Psoas muscle (tissue), 7 donors: ENCODE measurements at regions not wholly inside any gene's neighbourhood (a gene's known extent, or its start where the extent isn't known, plus 50 kb on each side); places are given as distances from the start of the nearest gene placed in this dataset.

Source experiments
- ATAC-seq, 4 donors: fragments of 200-7000 bp; cut with Tn5 transposase; one replicate each; pipeline ENCODE4 v1.9.1; 2020; ENCODE audit warnings: moderate library complexity in 3 of 4, mild to moderate bottlenecking in 2 of 4
- DNase-seq, 2 donors: peaks; one replicate each; pipeline ENCODE4 v3.0.0-alpha.2; 2020
- H3K27ac ChIP-seq: fragments of 200-600 bp; one replicate; pipeline ENCODE4 v1.8.0; 2022
- H3K27me3 ChIP-seq, 3 donors: fragments of 200-600 bp in 1 of 3; one replicate each; pipeline versions ENCODE4 v1.6.1 to v1.8.0; 2013 to 2022; ENCODE audit warnings: low read length in 2 of 3, mild to moderate bottlenecking in 2 of 3, moderate library complexity in 1 of 3; ENCODE audit not compliant: insufficient read depth in 3 of 3
- H3K36me3 ChIP-seq, 2 donors: fragments of 200-600 bp in 1 of 2; one replicate each; pipeline versions ENCODE4 v1.6.1 to v1.8.0; 2013 to 2022; ENCODE audit warnings: low read depth in 1 of 2, mild to moderate bottlenecking in 1 of 2, moderate library complexity in 1 of 2; ENCODE audit not compliant: insufficient read depth in 1 of 2
- H3K4me1 ChIP-seq: fragments of 200-600 bp; one replicate; pipeline ENCODE4 v1.8.0; 2022
- H3K4me3 ChIP-seq: fragments of 200-600 bp; one replicate; pipeline ENCODE4 v1.8.0; 2022; ENCODE audit warnings: mild to moderate bottlenecking
- H3K9me3 ChIP-seq: fragments of 200-600 bp; one replicate; pipeline ENCODE4 v1.8.0; 2022
- WGBS, 3 donors: extraction: QIAGEN DNeasy Blood & Tissue Kit; methylation state at CpG; one replicate each; pipeline versions ENCODE4 v1.1.6 to v1.1.7; 2013; 5-methylcytosine and 5-hydroxymethylcytosine counted together
- intact Hi-C, 2 donors: fragments of 100-400 bp; cut with DNase I; formaldehyde crosslinking; loops; one replicate each; pipeline versions ENCODE4 v1.11.0 to v1.14.2; 2022
- TF ChIP-seq, protein P1 (sequence below): fragments of 200-600 bp; IDR thresholded peaks from one replicate; pipeline ENCODE4 v1.8.0; 2022; ENCODE audit warnings: antibody characterized with exemption
- donor health status: healthy with polysubstance abuse.
- donor health status: DM: no; HTN: no; CAD: no; lungs with moderate emphysema.
- donor health status: Bipolar disorder and iron deficiency.
- donor health status: healthy.
- donor health status: DM: yes; HTN: yes; CAD: no.
- donor health status: DM: no; HTN: no; CAD: no.
- donor health status: DM: yes; HTN: yes; CAD: no.

DNA sequence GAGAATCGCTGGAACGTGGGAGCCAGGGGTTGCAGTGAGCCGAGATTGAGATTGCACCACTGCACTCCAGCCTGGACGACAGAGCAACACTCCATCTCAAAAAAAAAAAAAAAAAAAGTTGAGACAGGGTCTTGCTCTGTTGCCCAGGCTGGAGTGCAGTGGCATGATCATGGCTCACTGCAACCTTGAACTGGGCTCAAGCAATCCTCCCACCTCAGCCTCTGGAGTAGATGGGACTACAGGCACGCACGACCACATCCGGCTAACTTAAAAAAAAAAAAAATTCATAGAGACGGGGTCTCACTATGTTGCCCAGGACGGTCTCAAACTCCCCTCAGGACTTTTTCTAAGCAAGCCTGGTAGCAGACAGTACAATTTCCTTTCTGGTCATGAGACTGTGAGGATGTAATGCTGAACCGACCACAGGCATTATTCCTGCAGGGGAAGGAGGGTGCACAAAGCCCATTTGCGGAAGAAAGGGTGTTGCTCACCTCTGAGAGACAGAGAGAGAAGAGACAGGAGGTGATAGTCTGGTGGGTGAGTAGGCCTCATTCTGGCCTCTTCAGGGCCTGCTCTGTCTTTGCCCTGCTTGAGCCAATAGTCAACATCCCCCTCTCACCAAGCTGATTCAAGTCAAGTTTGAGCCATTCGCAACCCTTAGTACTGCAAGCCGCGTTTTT is 205.3 kb downstream of the ZFP36L2 start:
- intact Hi-C loops = loop anchor here in 1 of 2 donors (5.0 kb wide), 1 partner anchor 206 kb away; the partner anchor contains the start of gene ZFP36L2
- Histone ChIP-seq H3K27ac (no peak overlapping the region), H3K27me3 (no peaks in the 10 kb centered on the region), H3K4me1 (no peaks in the 10 kb centered on the region), H3K9me3 (no peaks in the 10 kb centered on the region), H3K4me3 (no peak overlapping the region), H3K36me3 (no peaks in the 10 kb centered on the region)
- DNase-seq (no peak), ATAC-seq (no peak)
- TF ChIP-seq, protein P1, sequence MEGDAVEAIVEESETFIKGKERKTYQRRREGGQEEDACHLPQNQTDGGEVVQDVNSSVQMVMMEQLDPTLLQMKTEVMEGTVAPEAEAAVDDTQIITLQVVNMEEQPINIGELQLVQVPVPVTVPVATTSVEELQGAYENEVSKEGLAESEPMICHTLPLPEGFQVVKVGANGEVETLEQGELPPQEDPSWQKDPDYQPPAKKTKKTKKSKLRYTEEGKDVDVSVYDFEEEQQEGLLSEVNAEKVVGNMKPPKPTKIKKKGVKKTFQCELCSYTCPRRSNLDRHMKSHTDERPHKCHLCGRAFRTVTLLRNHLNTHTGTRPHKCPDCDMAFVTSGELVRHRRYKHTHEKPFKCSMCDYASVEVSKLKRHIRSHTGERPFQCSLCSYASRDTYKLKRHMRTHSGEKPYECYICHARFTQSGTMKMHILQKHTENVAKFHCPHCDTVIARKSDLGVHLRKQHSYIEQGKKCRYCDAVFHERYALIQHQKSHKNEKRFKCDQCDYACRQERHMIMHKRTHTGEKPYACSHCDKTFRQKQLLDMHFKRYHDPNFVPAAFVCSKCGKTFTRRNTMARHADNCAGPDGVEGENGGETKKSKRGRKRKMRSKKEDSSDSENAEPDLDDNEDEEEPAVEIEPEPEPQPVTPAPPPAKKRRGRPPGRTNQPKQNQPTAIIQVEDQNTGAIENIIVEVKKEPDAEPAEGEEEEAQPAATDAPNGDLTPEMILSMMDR = no peak
- WGBS, 3 donors = 92 to 93% (median 92%) methylated on average over 14 of the region's 14 CpGs

DNA sequence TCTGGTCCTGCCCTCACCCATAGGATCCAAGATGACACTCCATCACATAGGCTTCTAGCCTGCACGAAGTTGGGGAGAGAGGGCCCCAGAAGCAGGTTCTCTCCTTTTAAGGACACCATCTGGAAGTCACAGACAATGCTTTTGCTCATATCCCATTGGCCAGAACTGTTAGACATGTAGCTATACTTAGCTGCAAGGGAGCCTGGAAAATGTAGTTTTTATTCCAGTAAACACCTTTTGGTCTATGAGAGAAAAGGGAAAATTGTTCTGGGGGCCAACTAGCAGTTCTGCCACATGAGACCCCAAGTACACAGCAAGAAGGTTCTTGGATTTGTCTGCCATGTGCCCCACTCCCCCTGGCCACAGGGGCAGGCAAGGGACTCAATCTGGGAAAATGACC is 206.1 kb downstream of the ZFP36L2 start:
- Histone ChIP-seq H3K9me3 (no peaks in the 10 kb centered on the region), H3K27ac (no peak overlapping the region), H3K4me3 (no peak overlapping the region), H3K27me3 (no peaks in the 10 kb centered on the region), H3K36me3 (no peaks in the 10 kb centered on the region), H3K4me1 (no peaks in the 10 kb centered on the region)
- WGBS, 3 donors = 91 to 95% (median 91%) methylated on average over 1 of the region's 1 CpG
- intact Hi-C loops = loop anchor here in 1 of 2 donors (5.0 kb wide), 1 partner anchor 207 kb away; the partner anchor contains the start of gene ZFP36L2
- no peak for ATAC-seq
- TF ChIP-seq, protein P1 = no peak
- DNase-seq = no peak

DNA sequence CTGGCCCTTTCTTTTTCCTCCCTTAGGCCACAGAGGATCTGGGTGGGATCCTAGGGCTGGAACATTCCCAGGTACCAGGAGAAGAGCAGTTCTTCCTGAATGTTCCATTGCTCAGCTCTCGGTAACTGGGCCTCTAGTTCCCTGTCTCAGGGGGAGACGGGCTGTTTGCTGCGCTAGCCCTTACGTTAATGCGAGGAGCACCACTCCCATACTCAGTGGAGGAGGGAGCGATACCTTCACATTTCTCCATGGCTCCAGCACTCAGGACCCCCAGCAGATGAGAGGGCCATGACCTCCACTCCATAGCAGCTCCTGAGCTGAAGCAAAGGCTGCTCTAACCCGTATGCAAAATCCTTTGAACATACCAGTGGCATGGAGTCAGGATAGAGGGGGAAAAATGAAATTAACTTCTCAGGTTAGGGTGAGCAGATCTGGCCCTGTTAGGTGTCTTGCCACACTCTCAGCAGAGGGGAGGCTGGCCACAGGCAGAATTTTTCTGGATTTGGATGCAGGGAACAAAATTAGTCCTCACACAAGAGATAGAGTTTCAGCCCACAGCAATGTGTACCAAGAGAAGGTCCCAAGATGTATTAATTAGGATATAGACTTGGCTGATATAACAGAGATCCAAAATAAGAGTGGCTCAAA is 206.7 kb downstream of the ZFP36L2 start:
- no peak for DNase-seq
- H3K27ac ChIP-seq = no peak overlapping the region
- H3K4me1 ChIP-seq = no peaks in the 10 kb centered on the region
- intact Hi-C loops = loop anchor here in 1 of 2 donors (5.0 kb wide), 1 partner anchor 208 kb away; the partner anchor contains the start of gene ZFP36L2
- no peaks in the 10 kb centered on the region for H3K27me3 ChIP-seq
- ATAC-seq = peak in 2 of 4 donors; percentile 17 to 53
- no peaks in the 10 kb centered on the region for H3K36me3 ChIP-seq
- no peak overlapping the region for H3K4me3 ChIP-seq
- H3K9me3 ChIP-seq = no peaks in the 10 kb centered on the region
- 90 to 97% (median 93%) methylated on average over 7 of the region's 7 CpGs for WGBS, 3 donors
- TF ChIP-seq, protein P1 = no peak

DNA sequence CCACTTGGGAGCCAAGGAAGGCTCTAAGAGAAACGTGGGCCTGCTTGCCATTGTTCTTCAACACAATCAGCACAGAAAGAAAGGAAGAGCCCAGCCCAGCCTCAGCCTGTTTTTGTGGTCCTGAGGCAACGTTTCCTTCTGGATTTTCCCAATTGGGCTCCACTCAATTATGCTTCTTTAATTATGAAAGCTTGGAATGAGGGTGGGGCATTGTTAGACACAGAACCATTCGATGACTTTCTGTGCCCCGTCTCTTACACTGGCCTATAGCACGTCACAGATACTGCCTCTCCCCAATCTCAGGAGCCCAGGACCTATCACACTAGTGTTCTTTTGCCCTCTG is 207.4 kb downstream of the ZFP36L2 start:
- Histone ChIP-seq H3K4me1 (no peaks in the 10 kb centered on the region), H3K27ac (peak overlapping the region; percentile 50), H3K4me3 (no peak overlapping the region), H3K9me3 (no peaks in the 10 kb centered on the region), H3K27me3 (no peaks in the 10 kb centered on the region), H3K36me3 (no peaks in the 10 kb centered on the region)
- TF ChIP-seq, protein P1 = no peak
- no peak for ATAC-seq
- WGBS, 3 donors = 71 to 77% (median 72%) methylated on average over 5 of the region's 5 CpGs
- DNase-seq = no peak
- intact Hi-C loops = no loop called here
